Stimulated activated CD4-positive, alpha-beta T cell treated with anti-CD3 and anti-CD28 coated beads, Interleukin-4, amount 100 ng/mL, for 24 hours (primary cell): ENCODE measurements at regions not wholly inside any gene's neighbourhood (a gene's known extent, or its start where the extent isn't known, plus 50 kb on each side); places are given as distances from the start of the nearest gene placed in this dataset.
"Not testable (repeated sequence)": the region's sequence is repeated elsewhere in the genome, so short reads cannot be mapped to it uniquely, and the experiment has no call there.

ENCODE experiments used
- DNase-seq: peaks from one replicate; pipeline ENCODE4 v3.0.0-alpha.2; 2020

- no peak for DNase-seq
Measured at GRCh38 chr3:177463863-177464262, 266.6 kb upstream of the TBL1XR1 start.

- no peak for DNase-seq
Measured at GRCh38 chr3:177464392-177465256, 267.3 kb upstream of the TBL1XR1 start.

- no peak for DNase-seq
Measured at GRCh38 chr3:177465257-177465642, 268.0 kb upstream of the TBL1XR1 start.

GRCh38 chr3:177466074-177466473 lies 268.8 kb upstream of the TBL1XR1 start:
- DNase-seq: no peak

DNA sequence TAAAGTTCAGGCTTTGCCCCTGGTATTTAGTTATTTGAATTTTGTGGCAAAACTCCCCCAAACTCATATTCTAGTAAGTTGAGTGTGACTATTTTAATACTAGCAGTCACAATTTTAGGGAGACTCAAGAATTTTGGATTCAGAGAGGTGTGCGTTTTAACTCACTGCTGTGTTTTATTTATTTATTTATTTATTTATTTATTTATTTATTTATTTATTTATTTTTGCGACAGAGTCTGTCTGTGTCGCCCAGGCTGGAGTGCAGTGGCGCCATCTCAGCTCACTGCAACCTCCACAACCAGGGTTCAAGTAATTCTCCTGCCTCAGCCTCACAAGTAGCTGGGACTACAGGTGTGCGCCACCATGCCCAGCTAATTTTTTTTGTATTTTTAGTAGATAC lies 269.3 kb upstream of the TBL1XR1 start:
- not testable (repeated sequence) for DNase-seq

DNA sequence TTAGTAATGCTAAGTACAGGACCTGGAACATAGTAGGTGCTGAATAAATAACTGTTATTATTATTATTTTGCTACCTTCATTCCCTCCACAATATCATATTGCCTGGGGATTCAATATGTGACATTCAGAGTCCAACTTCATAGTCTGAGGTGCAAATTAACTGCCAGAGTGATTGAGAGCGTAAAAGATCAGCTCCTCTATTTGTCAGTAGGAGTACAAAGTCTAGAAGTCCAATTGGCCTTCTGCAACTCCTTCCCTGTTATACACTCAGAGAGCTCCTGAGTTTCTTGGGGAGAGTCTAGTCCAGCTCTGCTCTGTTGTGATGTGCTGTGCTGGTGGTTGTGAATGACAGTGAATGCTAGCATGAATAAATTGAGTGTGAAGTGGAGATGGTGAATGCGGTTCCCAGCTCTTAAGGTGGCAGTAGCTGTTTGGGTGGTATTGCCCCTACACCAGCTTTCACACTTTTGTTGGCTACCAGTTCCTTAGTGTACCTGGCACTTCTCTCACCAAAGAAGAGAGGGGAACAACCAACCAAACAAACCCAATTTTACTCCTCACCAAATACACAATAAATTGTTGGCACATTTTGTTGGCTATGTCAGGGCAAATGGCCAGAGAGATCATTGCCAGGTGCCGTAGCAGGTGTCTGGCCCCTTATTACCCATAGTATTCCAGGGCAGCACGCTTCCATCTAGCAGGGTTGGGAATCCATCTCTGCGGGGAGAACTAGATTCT lies 270.1 kb upstream of the TBL1XR1 start:
- DNase-seq: no peak

- DNase-seq: no peak
Measured at GRCh38 chr3:177468331-177468730, 271.0 kb upstream of the TBL1XR1 start.

DNA sequence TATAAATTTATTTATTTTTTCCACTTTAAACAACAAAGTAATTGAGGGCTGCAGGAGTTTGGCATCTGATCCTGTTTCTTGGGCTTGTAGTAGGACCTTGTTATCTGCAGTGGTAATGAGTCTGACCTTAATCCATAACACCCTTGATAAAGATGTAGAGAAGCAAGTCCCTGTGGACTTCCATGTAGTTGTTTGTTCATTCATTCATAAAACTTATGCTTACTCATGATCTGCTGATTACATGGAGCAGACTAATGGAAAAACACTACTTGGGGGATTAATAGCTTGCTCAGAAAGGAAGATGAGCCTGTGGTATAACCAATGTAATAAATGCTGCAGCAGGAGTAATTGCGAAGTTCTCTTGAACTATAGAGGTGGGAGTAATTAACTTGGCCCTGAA lies 271.5 kb upstream of the TBL1XR1 start:
- DNase-seq: no peak

GRCh38 chr3:177469216-177469615 lies 271.9 kb upstream of the TBL1XR1 start:
- no peak for DNase-seq

- no peak for DNase-seq
Measured at GRCh38 chr3:177470197-177470941, 273.1 kb upstream of the TBL1XR1 start.

DNA sequence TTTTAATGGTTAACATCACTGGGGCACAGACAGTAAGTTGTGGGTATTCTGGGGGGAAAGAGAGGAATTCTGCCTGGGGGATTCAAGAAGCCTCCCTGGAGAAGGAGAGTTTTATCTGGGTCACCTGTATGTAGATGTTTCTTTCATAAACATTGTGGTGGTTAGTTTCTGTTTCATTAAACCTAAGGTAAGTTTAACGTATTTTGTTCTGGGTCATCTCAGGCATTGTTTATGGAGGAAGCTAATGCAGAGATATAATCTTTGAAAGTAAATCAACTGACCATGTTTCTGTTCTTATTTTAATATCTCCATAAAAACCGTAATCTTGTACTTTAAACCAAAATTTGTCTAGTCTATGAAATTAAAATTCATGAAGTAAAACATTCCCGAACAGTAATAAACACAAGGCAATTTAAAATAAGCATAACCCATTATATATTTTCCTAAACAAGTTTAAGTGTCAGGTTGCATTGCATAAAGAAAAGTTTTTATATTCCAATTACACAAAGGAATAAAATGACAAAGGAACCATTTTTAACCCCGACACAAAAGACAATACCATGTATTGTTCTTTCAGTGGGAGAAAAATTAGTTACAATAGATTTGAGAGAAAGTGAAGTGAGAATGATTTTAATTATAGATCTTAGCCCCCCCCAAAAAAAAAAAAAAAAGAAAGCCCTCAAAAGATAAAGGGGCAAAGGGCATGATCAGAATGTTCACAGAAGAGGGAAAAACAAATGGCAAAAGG lies 274.6 kb upstream of the TBL1XR1 start:
- DNase-seq: no peak

DNA sequence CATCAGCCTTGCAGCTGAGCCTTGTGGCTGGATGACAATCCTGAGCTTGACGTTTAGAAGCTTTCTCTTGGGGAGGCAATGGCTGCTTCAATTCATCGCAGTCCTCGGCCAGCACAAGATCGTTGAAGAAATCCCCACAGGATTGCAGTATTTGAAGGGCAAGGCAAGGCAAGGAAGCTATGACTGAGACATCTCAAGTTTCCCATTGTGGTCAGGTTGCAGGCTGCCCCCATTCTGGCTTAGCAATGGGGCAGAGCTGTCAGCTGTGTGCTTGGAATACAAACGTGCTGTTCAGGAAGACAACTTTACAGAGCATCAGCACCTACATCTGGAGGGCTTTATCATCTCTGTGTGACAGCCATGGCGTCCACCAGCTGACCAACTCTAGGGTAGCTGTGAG lies 275.9 kb upstream of the TBL1XR1 start:
- DNase-seq: no peak

DNA sequence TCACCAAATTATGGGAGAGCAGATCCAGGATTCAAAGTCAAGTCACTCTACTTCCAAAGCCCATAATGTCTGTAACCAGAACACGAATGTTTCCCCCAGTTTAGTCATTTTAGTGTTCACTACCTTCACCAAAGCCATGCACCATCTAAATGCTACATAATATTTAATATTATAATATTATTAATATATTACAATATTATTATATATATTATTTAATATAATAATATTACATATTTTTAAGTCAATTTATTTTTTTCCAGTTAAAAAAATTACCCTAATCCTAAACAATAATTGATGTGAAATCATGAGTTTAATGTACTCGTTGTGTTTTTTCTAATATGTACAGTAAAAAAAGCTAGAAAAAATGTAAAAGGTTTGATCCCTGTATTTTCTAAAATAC lies 276.6 kb upstream of the TBL1XR1 start:
- DNase-seq: no peak

DNA sequence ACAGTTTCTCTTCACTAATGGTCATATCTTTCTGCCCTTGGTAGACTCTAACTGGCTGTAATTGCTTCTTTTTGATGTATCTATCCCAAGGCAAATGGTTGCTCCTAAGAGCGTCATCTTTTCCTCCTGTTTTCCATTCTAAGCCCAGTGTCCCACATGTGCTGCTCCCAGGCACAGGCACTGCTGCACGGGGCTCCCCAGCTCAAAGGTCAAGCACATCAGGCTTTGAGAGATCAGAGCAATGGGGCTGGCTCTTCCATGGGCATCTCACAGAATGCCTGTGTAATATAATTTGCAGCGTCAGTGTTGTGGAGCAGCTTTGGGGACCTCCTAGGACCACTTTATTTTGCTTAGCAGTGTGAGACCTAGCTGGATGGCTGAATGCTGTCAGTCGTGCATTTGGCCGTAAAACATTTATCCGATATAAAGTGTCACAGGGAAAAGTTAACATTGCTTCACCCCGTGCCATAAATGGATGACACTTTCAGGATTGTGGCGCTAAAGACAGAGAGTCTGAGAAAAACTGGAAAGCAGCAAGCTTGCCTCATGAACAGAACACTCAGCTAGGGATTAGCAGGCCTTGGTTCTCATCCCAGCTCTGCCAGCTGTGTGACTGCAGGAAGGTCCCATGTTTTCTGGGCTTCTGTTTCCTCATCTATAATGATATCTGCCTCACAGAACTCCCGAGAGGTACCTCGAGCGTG lies 277.5 kb upstream of the TBL1XR1 start:
- DNase-seq: no peak

GRCh38 chr3:177475356-177475665 lies 278.0 kb upstream of the TBL1XR1 start:
- no peak for DNase-seq

- no peak for DNase-seq
Measured at GRCh38 chr3:177476495-177476894, 279.2 kb upstream of the TBL1XR1 start.

DNA sequence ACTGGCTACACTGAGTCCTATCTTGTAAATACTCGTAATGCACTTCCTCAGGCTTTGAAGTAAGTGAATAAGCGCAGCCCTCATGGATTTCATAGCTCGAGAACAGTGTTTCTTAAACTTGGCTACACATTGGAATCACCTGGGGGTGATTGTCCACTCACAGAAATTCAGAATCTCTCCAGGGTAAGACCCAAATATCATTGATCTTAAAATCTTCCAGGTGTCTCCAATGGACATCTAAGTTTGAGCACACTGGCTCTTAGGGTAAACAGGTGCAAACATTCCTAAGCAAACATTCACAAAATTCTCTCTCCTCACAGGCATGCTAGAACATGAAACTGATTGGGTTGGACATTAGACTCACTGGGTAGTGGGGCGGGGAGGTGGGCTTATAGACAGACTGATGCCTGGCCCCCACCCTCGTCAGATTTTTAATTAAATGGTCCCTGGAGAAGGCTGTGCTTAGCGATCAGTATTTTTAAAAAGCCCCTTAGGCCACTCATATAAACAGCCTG lies 279.7 kb upstream of the TBL1XR1 start:
- no peak for DNase-seq

DNA sequence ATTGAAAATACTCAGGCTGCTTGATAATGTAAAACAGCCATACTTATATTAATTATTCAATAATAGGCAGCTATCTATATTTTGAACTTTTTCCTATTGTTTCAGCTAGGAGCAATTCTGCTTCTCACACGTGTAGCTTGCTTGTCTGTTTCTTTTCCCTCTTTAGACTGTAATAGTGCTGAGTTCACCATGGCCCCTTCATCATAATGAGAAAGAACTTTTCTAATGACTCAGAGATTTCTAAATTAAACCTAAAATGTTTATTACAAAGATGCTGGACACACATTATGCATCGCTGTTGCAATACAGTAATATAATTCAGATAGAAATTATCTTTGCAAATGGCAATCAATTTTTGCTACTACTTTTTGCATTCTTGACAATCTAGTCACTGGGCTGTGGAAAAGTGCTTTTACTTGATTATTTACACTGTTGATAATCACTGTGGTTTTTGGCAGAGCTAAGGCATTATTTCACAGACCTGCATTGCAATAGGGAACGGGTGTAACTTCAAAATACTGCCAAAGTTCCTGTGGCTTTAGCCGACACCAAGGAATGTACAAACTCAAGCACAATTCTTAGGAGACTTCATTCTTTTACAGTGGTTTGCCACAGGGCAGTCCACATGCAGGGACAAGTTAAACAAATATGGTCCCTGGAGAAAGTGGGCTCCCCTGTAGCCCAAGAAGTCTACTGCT lies 281.0 kb upstream of the TBL1XR1 start:
- no peak for DNase-seq

DNA sequence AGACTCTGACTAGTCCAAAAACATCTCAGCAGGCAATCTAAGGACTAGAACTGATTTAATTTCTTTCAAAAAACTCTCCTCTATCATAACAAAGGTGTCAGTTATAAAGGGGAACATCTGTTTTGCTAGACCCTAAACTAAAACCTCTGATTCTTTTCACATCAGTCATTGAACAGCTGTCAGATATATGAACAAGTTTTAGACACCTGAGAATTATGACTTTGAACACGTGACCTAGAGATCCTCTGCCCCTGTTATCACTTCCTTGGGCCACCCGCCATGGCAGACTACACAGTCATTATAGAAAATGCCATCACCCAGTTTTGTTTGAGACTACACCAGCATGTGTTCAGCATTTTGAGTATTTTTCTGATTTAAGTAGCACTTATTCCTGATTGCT lies 282.3 kb upstream of the TBL1XR1 start:
- no peak for DNase-seq

DNA sequence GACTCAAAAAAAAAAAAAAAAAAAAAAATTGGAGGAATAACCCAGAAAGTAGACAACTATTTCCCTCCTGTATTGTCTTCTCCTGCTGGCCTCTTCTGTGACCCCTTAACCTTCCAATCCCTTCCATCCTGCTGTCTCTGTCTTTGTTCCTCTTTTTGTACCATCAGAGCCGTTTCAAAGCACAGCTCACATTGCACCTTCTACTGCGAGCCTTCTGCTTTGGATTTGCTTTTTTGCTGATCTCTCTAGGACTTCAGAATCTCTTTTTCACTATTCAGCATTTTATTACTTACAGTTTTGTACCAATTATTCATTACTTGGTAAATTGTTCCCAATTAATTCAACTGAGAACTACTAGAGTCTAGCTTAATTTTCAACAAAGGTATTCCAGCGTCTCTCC lies 284.0 kb upstream of the TBL1XR1 start:
- DNase-seq: no peak

- DNase-seq: no peak
Measured at GRCh38 chr3:177482048-177482691, 284.9 kb upstream of the TBL1XR1 start.
